Non-pigmented ciliary epithelial cell (primary cell): ENCODE measurements at regions not wholly inside any gene's neighbourhood (a gene's known extent, or its start where the extent isn't known, plus 50 kb on each side); places are given as distances from the start of the nearest gene placed in this dataset.
A peak's percentile ranks its signal among the peaks of the same experiment; 100 is the strongest.

Source experiments
- DNase-seq: peaks from one replicate; pipeline ENCODE4 v3.0.0-alpha.2; 2010; ENCODE audit warnings: low read depth

- no peak for DNase-seq
Observed at GRCh38 chr4:159444678-159445077, 341.8 kb downstream of the RAPGEF2 start.

GRCh38 chr4:159445692-159446091 lies 342.8 kb downstream of the RAPGEF2 start:
- DNase-seq: no peak

- no peak for DNase-seq
Observed at GRCh38 chr4:159446266-159446976, 343.5 kb downstream of the RAPGEF2 start.

GRCh38 chr4:159447296-159447695 lies 344.4 kb downstream of the RAPGEF2 start:
- DNase-seq: no peak

GRCh38 chr4:159451006-159451405 lies 348.1 kb downstream of the RAPGEF2 start:
- no peak for DNase-seq

- DNase-seq: no peak
Observed at GRCh38 chr4:159455675-159456237, 352.9 kb downstream of the RAPGEF2 start.

- no peak for DNase-seq
Observed at GRCh38 chr4:159460371-159460770, 357.5 kb downstream of the RAPGEF2 start.

- no peak for DNase-seq
Observed at GRCh38 chr4:159463235-159463634, 360.4 kb downstream of the RAPGEF2 start.

- no peak for DNase-seq
Observed at GRCh38 chr4:159464302-159464701, 361.4 kb downstream of the RAPGEF2 start.

GRCh38 chr4:159476886-159477285 lies 374.0 kb downstream of the RAPGEF2 start:
- no peak for DNase-seq

GRCh38 chr4:159480826-159481225 lies 377.9 kb downstream of the RAPGEF2 start:
- DNase-seq: no peak

GRCh38 chr4:159481936-159482335 lies 379.1 kb downstream of the RAPGEF2 start:
- DNase-seq: no peak

- DNase-seq: no peak
Observed at GRCh38 chr4:159483110-159483781, 380.4 kb downstream of the RAPGEF2 start.

GRCh38 chr4:159483782-159484741 lies 381.2 kb downstream of the RAPGEF2 start:
- no peak for DNase-seq

GRCh38 chr4:159484864-159485263 lies 382.0 kb downstream of the RAPGEF2 start:
- no peak for DNase-seq

- peak; percentile 44 for DNase-seq
Observed at GRCh38 chr4:159487284-159487747, 384.4 kb downstream of the RAPGEF2 start.

GRCh38 chr4:159489646-159490045 lies 386.8 kb downstream of the RAPGEF2 start:
- DNase-seq: no peak

GRCh38 chr4:159495515-159496236 lies 392.8 kb downstream of the RAPGEF2 start:
- no peak for DNase-seq

GRCh38 chr4:159496248-159496647 lies 393.4 kb downstream of the RAPGEF2 start:
- no peak for DNase-seq

GRCh38 chr4:159497936-159498335 lies 395.1 kb downstream of the RAPGEF2 start:
- no peak for DNase-seq

- no peak for DNase-seq
Observed at GRCh38 chr4:159498446-159499115, 395.7 kb downstream of the RAPGEF2 start.
